HEK293T (cell line): ENCODE measurements at regions not wholly inside any gene's neighbourhood (a gene's known extent, or its start where the extent isn't known, plus 50 kb on each side); places are given as distances from the start of the nearest gene placed in this dataset.

Experiments
- CTCF ChIA-PET: fragments of 350-600 bp; formaldehyde crosslinking; extraction: SDS; loops from one replicate; lab custom pipeline; 2021; ENCODE audit warnings: antibody characterized with exemption, inconsistent platforms; lab: Yijun Ruan, JAX
- POLR2A ChIA-PET: fragments of 350-600 bp; formaldehyde crosslinking; extraction: SDS; loops from one replicate; lab custom pipeline; 2020; ENCODE audit warnings: antibody characterized with exemption, inconsistent platforms; lab: Yijun Ruan, JAX
- DNase-seq: peaks from one replicate; pipeline ENCODE4 v3.0.0; 2012; ENCODE audit warnings: mixed read lengths; ENCODE audit errors: extremely low spot score
- ARNT ChIP-seq: fragments of 450-650 bp; IDR thresholded peaks from 2 replicates; pipeline ENCODE4 v1.6.1; 2017; ENCODE audit warnings: mild to moderate bottlenecking
- BHLHE40 ChIP-seq: fragments of 450-650 bp; IDR thresholded peaks from 2 replicates; pipeline ENCODE4 v1.6.1; 2016; ENCODE audit warnings: mild to moderate bottlenecking, moderate library complexity, borderline replicate concordance
- CTBP1 ChIP-seq: fragments of 450-650 bp; IDR thresholded peaks from 2 replicates; pipeline ENCODE4 v1.6.1; 2016; ENCODE audit warnings: borderline replicate concordance
- ELF4 ChIP-seq: fragments of 450-650 bp; IDR thresholded peaks from 2 replicates; pipeline ENCODE4 v1.6.1; 2017; ENCODE audit warnings: antibody characterized with exemption
- FOXA1 ChIP-seq: fragments of 450-650 bp; IDR thresholded peaks from 2 replicates; pipeline ENCODE4 v1.6.1; 2016; ENCODE audit warnings: mild to moderate bottlenecking
- FOXK2 ChIP-seq: fragments of 450-650 bp; IDR thresholded peaks from 2 replicates; pipeline ENCODE4 v1.6.1; 2016; ENCODE audit warnings: mild to moderate bottlenecking
- FOXM1 ChIP-seq: fragments of 450-650 bp; IDR thresholded peaks from 2 replicates; pipeline ENCODE4 v1.6.1; 2017; ENCODE audit warnings: mild to moderate bottlenecking, borderline replicate concordance
- HDGF ChIP-seq: fragments of 450-650 bp; IDR thresholded peaks from 2 replicates; pipeline ENCODE4 v1.6.1; 2017; ENCODE audit warnings: antibody characterized with exemption, borderline replicate concordance
- L3MBTL2 ChIP-seq: fragments of 450-650 bp; conservative IDR thresholded peaks from 2 replicates; pipeline ENCODE4 v1.6.1; 2016; ENCODE audit warnings: mild to moderate bottlenecking
- LEF1 ChIP-seq: fragments of 450-650 bp; IDR thresholded peaks from 2 replicates; pipeline ENCODE4 v1.6.1; 2017; ENCODE audit warnings: mild to moderate bottlenecking, borderline replicate concordance
- NFRKB ChIP-seq: fragments of 450-650 bp; IDR thresholded peaks from 2 replicates; pipeline ENCODE4 v1.6.1; 2016; ENCODE audit warnings: mild to moderate bottlenecking, moderate library complexity
- SP1 ChIP-seq: fragments of 450-650 bp; IDR thresholded peaks from 2 replicates; pipeline ENCODE4 v1.6.1; 2017
- SUZ12 ChIP-seq: fragments of 450-650 bp; IDR thresholded peaks from 2 replicates; pipeline ENCODE4 v1.6.1; 2016; ENCODE audit warnings: mild to moderate bottlenecking
- TARDBP ChIP-seq: fragments of 450-650 bp; IDR thresholded peaks from 2 replicates; pipeline ENCODE4 v1.6.1; 2016
- ZNF384 ChIP-seq: fragments of 450-650 bp; IDR thresholded peaks from 2 replicates; pipeline ENCODE4 v1.6.1; 2016
- TF ChIP-seq, protein P1 (sequence below): fragments of 450-650 bp; IDR thresholded peaks from 2 replicates; pipeline ENCODE4 v1.6.1; 2016

DNA sequence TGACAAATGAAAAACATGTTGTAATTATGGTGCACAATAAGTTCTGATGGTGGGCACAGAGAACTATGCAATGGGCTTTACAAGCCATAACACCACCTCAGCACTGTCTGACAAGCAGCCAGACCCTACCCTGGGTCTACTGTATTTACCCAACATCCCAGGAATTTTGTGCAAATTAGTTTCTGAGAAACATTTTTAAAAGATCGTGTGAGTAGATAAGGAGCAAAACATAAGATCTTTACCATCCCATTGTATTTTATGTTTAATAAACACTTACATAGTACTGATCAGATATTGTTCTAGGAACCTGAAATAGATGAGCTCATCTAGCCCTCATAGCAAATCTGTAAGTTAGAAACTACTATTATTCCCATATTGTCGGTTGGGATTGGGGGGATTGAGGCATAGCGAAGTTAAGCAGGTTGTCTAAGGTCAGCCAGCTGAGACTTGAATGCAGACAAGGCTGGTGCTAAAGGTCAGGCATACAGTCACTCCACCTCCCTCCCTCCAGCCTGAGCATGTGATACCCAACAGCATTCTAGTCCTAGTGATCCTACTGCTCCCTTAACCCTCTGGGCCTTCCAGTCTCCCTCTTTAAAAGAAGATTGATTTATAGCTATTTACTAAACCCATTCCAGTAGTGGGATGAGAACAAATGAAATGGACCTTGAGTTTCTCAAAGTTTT is 67.4 kb upstream of the STAM2 start:
- ChIA-PET POLR2A (interaction anchor here (1.8 kb wide), 1 partner anchor 67 kb away, joined by 4 read pairs; no protein-coding TSS in a partner anchor), CTCF (interaction anchor here (0.6 kb wide), 1 partner anchor 51 kb away, joined by 3 read pairs; no protein-coding TSS in a partner anchor)
- TF ChIP-seq FOXK2 (no peak), ZNF384 (no peak), FOXA1 (no peak), FOXM1 (no peak), NFRKB (no peak), SP1 (no peak), LEF1 (no peak), SUZ12 (no peak), L3MBTL2 (no peak), HDGF (no peak), ARNT (no peak), TARDBP (no peak), CTBP1 (no peak), BHLHE40 (no peak), ELF4 (no peak)
- TF ChIP-seq, protein P1, sequence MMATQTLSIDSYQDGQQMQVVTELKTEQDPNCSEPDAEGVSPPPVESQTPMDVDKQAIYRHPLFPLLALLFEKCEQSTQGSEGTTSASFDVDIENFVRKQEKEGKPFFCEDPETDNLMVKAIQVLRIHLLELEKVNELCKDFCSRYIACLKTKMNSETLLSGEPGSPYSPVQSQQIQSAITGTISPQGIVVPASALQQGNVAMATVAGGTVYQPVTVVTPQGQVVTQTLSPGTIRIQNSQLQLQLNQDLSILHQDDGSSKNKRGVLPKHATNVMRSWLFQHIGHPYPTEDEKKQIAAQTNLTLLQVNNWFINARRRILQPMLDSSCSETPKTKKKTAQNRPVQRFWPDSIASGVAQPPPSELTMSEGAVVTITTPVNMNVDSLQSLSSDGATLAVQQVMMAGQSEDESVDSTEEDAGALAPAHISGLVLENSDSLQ = no peak
- DNase-seq = no peak

DNA sequence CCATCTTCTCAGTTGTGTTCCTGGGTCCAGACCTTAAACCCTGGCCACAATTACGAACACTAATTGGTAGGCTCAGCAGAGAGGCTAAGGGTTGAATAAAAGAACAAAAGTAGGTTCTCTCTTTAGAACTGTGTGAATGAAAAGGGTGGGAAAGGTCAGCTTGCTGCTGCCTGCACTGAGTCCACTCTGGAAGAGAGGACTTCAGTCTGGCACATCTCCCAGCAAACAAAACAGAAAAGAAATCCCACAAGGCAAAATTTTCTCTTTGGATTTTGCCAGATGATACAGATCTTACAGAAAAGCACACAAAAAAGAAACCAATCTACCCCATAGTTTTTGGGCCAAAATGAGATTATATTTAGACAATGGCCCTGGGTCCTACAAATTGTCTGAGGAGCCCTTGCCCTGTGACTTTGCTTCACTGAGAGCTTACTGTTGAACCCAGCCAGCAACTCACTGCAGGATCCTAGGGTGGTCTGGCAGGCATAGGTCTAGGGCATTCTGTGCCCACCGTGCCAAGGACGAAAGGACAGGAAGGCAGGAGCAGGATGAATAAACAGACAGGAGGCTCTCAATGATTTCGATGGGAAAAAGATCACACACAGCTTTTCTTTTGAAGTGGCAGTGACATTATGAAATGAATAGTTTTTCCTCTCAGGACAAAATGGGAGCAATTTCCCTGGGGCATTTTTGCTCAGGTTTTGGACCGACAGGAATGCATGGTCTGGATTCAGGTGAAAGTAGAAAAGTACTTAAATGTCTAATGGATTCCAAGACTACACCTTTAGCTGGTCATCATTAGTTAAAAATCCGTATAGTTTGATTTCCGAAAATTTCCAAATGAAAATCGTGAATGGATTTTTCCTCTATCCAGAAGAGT is 68.4 kb upstream of the STAM2 start:
- TF ChIP-seq L3MBTL2 (no peak), FOXA1 (no peak), SP1 (no peak), FOXM1 (no peak), FOXK2 (no peak), LEF1 (no peak), SUZ12 (no peak), ARNT (no peak), HDGF (no peak), TARDBP (no peak), ELF4 (no peak), BHLHE40 (no peak), ZNF384 (no peak), NFRKB (no peak), CTBP1 (no peak)
- TF ChIP-seq, protein P1 = no peak
- DNase-seq = no peak
- POLR2A ChIA-PET = interaction anchor here (1.8 kb wide), 1 partner anchor 68 kb away, joined by 4 read pairs; no protein-coding TSS in a partner anchor
- CTCF ChIA-PET = no interaction called here

DNA sequence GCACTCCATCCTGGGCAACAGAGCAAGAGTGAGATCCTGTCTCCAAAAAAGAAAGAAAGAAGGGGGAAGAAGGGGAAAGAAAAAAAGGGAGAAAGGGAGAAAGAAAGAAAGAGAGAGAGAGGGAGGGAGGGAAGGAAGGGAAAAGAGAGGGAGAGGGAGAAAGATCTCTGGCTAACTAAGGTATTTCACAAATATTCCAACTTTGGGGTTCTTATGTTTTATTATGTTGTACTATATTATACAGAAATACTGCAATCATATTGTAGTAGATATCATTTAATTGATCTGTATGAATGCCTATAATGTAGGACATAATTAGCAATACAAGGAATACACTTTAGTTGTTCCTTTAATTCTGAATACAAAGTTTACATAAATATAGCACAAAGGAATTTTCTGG is 70.1 kb upstream of the STAM2 start:
- CTCF ChIA-PET = no interaction called here
- DNase-seq = no peak
- POLR2A ChIA-PET = no interaction called here
- TF ChIP-seq LEF1 (no peak), HDGF (no peak), BHLHE40 (no peak), FOXM1 (no peak), FOXK2 (no peak), TARDBP (no peak), SUZ12 (no peak), ELF4 (no peak), NFRKB (no peak), CTBP1 (no peak), L3MBTL2 (no peak)

DNA sequence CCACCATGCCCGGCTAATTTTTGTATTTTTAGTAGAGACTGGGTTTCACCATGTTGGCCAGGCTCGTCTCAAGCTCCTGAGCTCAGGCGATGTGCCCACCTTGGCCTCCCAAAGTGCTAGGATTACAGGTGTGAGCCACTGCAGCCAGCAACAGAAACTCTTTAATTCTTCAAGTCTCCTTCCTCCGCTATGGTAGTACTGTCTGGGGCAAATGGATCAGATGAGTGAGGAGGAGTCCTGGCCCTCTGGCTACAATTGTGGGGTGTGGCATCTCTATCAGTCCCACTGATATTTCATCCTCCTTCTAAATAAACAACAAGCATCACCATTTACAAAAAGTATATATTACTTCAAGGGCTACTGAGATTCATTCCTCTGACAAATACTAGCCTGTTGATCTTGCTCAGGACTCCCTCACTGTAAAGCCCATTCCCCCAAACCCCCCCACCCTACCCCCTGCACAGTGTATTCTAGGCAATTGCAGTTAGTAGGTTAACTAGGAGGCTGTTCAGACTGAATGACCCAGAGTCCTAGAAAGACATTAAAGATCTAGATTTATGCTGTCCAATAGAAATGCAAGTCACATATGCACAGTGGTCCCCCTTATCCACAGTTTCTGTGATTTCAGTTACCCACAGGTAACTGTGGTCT is 71.2 kb upstream of the STAM2 start:
- CTCF ChIA-PET = no interaction called here

DNA sequence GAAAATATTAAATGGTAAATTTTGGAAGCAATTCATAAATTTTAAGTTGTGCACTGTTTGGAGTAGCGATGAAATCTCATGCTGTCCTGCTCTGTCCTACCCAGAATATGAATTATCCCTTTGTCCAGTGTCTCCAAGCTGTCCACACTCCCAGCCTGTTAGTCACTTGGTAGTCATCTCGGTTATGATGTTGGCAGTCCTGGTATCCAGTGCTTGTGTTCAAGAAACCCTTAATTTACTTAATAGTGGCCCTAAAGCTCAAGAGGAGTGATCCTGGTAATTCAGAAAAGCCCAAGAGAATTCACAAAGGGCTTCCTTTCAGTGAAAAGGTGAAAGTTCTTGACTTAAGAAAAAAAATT is 71.8 kb upstream of the STAM2 start:
- DNase-seq = no peak
- ChIA-PET POLR2A (no interaction called here), CTCF (no interaction called here)
- no peak for TF ChIP-seq SP1
- no peak for TF ChIP-seq FOXM1
- TF ChIP-seq, protein P1 = no peak
- TF ChIP-seq ZNF384 = no peak
- TF ChIP-seq BHLHE40 = no peak
- TF ChIP-seq FOXK2 = no peak
- TF ChIP-seq ELF4 = no peak
- TF ChIP-seq SUZ12 = no peak
- no peak for TF ChIP-seq NFRKB
- TF ChIP-seq CTBP1 = no peak
- TF ChIP-seq HDGF = no peak
- TF ChIP-seq L3MBTL2 = no peak
- no peak for TF ChIP-seq ARNT
- no peak for TF ChIP-seq TARDBP
- no peak for TF ChIP-seq FOXA1
- no peak for TF ChIP-seq LEF1

More for the DNA sequence above, 71.2 kb upstream of the STAM2 start:
- no peak for TF ChIP-seq ZNF384
- DNase-seq = no peak
- POLR2A ChIA-PET = no interaction called here
